ENCODE measurements at regions not wholly inside any gene's neighbourhood (a gene's known extent, or its start where the extent isn't known, plus 50 kb on each side); places are given as distances from the start of the nearest gene placed in this dataset.
"Not testable (repeated sequence)": the region's sequence is repeated elsewhere in the genome, so short reads cannot be mapped to it uniquely, and the experiment has no call there.

DNA sequence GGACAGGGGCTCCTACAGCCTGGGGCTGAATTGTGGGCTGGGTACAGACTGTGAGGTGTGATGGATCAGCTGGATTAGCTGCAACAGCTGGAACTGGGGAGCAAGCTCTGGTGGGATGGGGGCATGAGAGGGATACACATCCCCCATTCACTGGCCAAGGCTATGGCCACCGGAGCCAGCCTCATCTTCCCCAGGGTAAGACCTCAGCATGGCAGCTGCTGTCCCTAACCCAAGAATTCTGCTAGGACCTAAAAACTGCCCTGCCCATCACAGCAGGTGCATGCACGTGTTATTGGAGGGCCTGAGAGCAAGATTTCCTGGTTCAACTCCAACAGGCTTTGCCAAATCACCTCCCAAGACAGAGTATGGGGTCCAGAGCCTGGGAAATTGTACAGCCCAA, 258.6 kb upstream of the AGTR2 start:
- DNase-seq (ENCODE audit: low spot score), result no peak

DNA sequence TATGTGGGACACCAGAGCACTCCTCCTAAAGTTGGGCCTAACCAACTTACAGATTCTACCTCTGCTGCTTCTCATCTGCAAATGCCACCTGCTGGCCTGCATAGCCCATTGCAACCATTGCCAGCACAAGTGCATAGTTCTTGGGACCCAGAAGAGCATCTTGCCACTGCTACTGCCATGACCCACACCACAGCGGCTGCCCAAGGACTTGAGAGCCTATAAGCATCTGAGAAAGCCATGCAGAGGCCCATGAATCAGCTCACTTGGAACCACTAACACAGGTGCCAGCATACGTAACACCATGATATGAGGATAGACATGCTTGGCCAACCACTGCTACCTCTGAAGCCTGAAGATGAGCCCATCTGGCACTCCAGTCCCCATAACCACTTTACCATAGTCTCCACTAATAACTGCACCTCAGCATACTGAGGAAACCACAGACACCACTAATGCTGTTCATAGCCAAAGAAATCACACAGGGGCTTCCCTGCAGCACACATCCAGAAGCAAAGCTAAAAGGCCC, 258.1 kb upstream of the AGTR2 start:
- no peak for DNase-seq (ENCODE audit: low spot score)

DNA sequence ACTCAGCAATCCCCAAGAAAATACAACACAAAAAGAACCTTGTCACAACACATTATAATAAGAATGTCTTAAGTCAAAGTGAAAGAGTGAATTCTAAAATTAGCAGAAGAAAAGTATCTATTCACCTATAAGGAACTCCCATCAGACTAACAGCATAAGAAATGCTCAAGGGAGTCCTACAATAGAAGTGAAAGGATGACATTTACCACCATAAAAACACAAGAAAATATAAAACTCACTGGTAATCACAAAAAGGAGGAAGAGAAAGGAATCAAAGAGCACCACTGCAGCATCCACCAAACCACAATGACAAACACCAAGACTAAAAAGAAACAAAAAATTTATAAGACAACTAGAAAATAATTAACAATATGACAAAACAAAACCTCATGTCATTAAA, 257.0 kb upstream of the AGTR2 start:
- no peak for DNase-seq (ENCODE audit: low spot score)

DNA sequence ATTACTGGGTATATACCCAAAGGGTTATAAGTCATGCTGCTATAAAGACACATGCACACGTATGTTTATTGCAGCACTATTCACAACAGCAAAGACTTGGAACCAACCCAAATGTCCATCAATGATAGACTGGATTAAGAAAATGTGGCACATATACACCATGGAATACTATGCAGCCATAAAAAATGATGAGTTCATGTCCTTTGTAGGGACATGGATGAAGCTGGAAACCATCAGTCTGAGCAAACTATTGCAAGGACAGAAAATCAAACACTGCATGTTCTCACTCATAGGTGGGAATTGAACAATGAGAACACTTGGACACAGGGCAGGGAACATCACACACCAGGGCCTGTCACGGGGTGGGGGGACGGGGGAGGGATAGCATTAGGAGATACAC, 254.9 kb upstream of the AGTR2 start:
- DNase-seq (ENCODE audit: low spot score), result not testable (repeated sequence)

DNA sequence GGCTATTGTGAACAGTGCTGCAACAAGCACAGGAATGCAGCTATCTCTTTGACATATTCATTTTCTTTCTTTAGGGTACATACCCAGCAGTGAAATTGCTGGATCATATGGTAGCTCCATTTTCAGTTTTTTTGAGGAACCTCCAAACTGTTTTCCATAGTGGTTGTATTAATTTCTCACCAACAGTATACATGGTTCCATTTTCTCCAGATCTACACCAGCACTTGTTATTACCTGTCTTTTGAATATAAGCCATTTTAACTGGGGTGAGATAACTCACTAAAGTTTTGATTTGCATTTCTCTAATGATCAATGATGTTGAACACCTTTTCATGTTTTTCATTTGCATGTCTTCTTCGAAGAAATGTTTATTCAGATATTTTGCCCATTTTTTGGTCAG, 241.1 kb upstream of the AGTR2 start:
- no peak for DNase-seq (ENCODE audit: low spot score)

DNA sequence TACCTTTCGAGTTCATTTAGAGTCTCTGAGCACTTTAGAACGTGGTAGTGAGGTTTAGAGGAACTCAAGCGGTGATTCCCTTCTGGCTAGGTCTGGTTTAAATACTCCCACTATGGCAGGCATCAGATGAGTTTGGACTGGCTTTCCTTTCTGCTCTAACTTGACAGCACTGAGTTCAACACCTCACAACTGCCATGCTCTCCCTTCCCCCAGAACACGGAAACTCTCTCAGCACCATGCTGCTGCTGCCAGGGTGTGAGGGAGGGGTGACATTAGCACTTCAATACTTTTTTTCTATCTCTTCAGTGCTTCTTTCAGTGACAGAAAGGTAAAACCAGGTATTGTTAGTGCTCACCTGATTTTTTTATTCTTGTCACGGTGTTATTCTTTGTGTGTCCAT, 234.5 kb upstream of the AGTR2 start:
- no peak for DNase-seq (ENCODE audit: low spot score)

DNA sequence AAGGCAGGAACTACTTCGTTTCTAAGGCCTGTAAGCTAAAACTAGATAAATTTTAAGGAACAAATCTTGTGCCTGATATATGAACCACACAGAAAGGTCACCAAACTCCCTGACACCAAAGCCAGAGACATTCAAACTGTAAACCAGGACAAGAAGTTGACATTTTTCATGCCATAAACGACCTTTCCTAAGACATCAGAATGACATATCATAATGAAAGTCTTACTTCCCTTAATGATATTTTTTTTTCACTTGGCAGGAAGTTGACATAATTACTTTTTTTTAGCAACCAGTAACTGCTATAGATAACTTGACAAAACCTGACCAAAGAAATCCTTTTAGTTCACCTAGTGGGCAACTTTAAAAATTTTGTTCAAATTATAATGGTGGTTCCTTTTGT, 231.5 kb upstream of the AGTR2 start:
- no peak for DNase-seq (ENCODE audit: low spot score)

DNA sequence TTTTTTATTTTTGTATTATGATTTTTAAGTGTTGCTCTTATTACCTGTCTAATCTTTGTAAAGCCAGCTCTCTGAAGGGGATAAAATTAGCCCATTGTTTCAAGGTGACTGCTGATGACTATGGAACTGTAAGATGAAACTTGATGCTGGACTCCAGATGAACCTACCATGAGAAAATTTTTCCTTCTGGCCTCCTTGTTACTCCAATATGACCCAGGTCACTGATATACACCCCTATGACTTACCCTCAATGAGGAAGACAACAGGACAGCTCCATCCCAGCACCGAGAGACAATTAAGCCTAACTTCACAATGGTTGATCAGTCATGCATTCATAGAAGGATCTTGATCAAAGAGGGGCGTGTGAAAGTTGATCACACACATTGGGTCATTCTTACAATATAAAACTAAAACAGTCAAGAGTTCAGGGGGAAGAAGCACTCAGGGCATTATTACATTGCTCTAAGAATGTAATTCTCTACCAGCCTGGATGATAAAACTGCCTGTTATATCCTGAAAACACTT, 230.8 kb upstream of the AGTR2 start:
- DNase-seq (ENCODE audit: low spot score), result no peak

DNA sequence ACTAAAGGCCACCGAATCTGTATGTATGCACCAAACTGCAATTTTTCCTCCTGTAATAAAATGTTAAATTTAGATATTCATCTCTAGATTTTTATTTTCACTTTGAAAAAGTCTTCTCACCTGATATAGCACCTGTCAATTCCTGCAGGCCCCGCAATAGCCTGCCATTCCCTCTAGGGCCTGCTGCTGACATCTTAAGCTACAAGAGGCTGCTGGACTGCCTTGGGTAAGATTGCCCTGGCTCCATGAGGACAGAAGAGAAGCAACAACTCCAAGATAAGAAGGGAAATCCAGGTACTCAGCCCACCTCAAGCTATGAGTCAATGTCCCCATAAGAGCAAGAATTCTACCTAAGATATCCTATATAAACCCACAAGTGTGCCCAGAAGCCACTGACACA, 230.2 kb upstream of the AGTR2 start:
- DNase-seq (ENCODE audit: low spot score), result no peak

DNA sequence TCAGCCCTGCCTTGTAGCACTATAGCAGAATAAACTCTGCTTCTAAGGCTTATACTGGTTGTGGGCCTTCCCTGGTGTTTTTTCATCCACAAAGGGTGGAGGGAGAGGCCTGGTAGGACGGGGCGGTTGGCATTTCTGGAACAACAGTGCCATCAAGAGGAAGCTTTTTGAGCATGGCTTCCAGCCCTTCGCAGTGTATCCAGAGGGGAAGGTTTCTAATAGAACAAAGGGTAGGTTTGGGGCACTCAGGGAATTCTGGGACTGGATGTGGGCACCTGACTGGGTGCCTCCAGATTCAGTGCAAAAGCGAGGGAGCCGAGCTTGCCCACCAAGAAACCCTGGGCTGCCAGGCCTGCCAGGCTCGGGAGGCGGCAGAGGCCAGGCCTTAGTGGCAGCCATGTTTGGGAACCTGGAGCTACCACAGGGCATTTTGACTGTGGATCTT, 229.6 kb upstream of the AGTR2 start:
- DNase-seq (ENCODE audit: low spot score), result no peak

DNA sequence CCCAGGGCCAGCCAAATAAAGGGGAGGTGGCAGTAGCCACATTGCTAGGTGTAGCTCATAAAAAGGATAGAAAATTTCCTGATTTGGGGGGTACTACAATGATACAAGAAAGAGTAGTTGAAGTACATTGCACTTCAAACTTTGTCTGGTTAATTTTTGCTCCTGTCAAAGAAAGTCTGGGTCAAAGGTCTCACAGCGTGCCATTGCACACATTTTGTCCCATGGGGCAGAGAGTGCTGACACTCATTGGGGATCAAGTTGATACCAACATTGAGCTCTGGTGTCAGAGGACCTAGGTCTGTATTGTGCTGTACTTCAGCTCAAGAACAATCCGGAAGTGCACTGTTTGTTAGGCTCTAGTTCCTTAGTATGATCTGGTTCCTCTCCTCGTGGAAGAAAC, 229.2 kb upstream of the AGTR2 start:
- DNase-seq (ENCODE audit: low spot score), result no peak

DNA sequence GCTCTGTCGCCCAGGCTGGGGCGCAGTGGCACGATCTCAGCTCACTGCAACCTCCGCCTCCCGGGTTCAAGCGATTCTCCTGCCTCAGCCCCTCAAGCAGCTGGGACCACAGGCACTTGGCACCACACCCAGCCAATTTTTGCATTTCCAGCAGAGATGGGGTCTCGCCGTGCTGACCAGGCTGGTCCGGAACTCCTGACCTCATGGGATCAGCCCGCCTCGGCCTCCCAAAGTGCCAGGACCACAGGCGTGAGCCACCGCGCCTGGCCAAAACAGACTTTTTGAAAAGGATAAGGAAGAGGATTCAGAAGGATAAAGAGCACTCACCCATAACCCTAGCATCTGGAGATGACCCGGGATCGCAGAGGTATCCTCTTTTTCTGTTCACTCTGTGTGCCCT, 224.5 kb upstream of the AGTR2 start:
- no peak for DNase-seq (ENCODE audit: low spot score)

DNA sequence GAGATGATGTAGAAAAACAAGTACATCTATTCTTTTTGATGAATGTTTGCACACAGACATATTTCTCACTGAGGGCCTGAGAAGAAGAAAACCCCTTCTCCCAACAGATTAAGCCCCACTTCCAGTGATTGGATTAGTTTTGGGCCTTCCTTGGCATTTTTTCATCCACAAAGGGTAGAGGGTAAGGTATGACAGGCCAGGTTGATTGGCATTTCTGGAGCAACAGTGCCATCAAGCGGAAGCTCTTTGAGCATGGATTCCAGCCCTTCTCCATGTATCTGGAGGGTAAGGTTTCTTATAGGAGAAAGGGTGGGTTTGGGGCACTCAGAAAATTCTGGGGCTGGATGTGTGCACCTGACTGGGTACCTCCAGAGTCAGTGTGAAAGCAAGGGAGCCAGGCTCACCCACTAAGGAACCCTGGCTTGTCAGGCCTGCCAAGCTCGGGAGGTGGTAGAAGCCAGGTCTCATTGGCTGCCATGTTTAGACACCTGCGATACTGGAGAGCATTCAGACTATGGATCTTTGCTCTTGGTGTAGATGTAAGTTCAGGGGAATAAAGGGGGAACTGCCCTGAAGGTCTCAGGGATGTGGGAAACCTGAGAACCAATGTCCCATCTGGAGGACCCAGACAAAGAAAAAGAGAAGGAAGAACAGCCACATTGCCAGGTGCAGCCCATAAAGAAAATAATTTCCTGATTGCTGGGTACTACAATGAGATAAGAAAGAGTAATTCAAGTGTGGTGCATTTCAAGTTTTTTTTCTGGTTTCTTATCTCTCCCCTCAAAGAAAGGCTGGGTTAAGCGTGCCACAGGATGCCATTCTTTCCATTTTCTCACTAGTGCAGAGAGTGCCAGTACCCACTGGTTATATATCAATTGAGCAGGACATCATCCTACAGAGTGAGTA, 222.3 kb upstream of the AGTR2 start:
- DNase-seq (ENCODE audit: low spot score), result no peak

DNA sequence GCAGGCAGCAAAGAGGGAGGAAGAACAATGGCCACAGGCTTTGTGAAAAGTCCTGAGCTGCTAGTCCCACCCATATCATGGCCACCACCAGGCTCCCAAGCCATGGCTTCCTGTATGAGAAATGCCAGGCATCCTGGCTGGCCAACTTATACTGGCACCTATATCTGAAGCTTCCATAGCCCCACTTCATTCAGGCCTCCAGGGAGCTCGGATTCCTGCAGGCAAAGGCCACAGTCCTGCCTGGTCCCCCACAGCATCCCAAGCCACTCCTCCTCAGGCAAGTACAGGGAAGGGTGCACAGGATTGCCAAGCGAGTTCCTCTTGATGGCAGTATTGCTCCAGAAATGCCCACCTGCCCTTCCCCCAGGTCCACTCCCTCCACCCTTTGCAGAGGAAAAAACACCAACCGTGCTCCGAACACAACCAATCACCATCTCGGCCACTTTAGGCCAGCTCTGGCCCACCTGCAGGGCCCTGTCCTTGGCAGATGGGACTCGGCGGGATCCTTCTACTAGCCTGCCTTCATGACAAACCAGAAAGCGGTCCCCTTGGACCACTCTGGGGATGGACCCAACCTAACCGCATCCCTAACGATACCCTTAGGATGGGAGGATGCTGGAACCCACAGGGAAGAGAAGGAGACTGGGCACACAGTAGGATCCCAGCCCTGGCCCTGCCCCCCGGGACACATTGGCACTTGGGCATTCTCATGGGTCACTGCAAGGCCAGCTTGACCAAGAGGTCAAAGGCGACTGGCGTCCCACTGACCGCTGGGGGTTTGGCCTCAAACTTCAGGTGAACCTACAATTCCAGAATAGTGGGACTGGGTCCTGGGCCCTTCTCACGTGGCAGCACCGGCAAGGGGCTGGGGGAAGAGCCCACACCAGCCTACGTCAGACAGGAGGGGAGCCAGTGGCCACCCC, 220.4 kb upstream of the AGTR2 start:
- DNase-seq (ENCODE audit: low spot score), result no peak

DNA sequence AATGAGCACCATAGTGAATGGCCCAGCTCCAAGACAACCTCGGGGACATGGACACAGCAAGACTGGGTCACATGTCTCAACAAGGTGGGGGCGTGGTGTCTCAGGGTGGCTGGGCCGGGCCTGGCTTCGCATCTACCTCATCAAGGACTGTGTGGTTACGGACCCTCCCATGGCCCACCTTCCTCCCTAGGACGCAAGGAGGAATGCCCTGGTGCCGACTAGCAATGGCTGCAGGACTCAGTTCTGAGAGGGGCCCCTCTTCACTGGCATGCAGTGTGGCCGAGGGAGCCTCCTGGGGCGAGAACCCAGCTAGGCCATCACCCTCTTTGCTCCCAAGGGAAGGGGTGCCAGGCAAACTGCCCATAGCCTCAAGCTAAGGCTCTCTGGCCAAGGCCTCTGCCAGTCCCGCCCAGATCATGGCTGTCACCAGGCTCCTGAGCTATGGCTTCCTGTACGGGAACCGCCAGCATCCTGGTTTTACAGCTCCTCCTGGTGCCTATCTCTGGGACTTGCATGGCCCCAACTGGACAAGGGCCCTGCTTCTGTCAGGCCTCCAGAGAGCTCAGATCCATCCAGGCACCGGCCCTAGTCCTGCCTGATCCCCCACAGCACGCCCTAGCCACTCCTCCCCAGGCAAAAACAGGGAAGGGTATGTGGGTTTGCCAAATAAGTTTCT, 218.0 kb upstream of the AGTR2 start:
- DNase-seq (ENCODE audit: low spot score), result no peak

DNA sequence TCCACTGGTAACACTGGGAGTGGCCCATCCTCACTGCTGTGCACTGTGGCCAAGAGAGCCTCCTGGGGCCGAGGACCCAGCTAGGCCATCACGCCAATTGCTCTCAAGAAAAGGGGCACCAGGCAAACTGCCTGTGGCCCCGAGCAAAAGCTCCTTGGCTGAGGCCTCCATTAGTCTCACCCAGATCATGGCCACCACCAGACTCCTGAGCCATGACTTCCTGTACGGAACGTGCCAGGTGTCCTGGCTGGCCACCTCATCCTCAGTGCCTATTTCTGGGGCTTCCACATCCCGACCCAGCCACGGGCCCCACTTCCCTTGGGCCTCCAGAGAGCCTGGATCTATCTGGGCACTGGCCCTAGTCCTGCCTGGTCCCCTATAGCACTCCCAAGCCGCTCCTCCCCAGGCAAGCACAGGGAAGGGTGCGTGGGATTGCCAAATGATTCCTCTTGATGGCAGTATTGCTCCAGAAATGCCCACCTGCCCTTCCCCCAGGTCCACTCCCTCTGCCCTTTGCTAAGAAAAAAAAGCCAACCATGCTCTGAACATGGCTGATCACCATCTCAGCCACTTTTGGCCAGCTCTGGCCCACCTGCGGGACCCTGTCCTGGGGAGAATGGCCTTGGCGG, 212.6 kb upstream of the AGTR2 start:
- no peak for DNase-seq (ENCODE audit: low spot score)

DNA sequence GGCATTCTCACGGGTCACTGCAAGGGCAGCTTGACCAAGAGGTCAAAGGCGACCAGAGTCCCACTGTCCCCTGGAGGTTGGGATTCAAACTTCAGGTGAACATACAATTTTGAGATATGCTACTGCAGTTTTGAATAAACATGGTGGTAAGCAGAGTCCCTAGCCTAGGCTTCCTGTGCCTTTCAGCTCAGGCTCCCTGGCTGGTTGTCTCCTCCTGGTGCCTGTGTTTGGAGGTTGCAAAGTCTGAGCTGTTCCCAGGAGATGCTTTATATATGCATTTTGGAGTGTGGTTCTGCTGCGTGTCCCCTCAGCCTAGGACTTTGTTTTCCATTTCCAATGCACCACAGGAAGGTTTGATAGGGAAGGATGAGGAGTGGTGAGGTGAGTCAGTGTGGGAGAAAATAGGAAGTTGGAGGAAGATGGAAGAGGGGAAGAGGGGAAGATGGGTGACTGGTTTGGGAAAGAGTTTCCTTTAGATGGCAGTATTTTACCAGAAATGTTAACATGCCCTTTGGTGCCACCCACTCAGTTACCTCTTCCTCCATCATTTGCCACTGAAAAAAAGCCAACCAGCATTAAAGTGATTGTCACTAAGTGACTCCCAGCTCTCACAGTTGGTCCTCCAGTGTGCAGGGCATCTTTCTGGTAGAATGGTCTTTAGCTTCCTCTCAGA, 211.7 kb upstream of the AGTR2 start:
- DNase-seq (ENCODE audit: low spot score), result peak; percentile 1

DNA sequence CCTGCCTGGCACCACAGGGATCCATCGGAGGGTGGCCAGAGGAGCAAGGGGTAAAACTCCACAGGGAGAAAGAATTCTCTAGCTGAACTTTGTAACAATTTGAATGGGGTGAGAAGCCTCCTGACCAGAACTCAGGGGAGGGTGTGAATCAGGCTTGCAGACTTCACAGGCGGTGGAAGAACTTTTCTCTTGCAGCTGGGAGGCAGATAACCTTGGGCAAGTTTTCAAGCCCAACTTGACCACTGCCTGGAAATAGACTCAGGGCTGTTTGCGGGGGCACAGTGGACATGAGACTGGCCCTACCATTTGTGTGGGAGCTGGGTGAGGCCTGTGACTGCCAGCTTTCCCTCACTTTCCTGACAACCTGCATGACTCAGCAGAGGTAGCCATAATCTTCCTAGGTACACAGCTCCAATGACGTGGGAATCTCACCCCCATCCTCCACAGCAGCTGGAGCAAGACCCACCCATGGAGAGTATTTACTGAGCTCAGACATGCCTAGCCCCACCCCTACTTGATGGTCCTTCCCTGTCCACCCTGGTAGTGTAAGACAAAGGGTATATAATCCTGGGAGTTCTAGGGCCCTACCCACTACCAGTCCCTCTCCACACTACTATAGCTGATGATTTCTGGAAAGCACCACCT, 210.0 kb upstream of the AGTR2 start:
- no peak for DNase-seq (ENCODE audit: low spot score)

DNA sequence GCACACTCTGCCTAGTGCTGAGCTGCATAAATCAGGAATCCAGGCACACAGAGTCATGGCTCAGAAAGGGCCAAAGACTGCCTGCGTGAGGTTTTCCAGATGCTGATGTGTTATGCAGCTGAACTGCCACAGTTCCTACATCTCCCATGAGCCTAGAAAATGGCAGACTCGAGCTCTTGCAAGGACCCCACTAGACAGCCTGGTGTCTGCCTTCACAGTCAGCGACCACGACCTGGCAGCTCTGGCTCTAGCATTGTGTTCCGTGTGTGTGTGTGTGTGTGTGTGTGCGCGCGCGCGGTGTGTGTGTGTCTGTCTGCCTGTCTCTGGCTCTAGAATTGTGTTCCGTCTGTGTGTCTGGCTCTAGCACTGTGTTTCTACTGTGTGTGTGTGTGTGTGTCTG, 203.6 kb upstream of the AGTR2 start:
- no peak for DNase-seq (ENCODE audit: low spot score)
